Parathyroid adenoma (tissue), 2 donors: ENCODE measurements at regions not wholly inside any gene's neighbourhood (a gene's known extent, or its start where the extent isn't known, plus 50 kb on each side); places are given as distances from the start of the nearest gene placed in this dataset.

Experiments
- H2AFZ ChIP-seq: fragments of 300-600 bp; sonication (generic); one replicate; pipeline ENCODE4 v1.7.0; 2017; ENCODE audit warnings: antibody characterized with exemption, mild to moderate bottlenecking
- H3K27ac ChIP-seq: fragments of 300-600 bp; sonication (generic); one replicate; pipeline ENCODE4 v1.7.0; 2017
- H3K27me3 ChIP-seq: fragments of 300-600 bp; sonication (generic); one replicate; pipeline ENCODE4 v1.7.0; 2017; ENCODE audit warnings: low read length; ENCODE audit not compliant: control insufficient read depth, insufficient read depth
- H3K36me3 ChIP-seq: fragments of 300-600 bp; sonication (generic); one replicate; pipeline ENCODE4 v1.7.0; 2017; ENCODE audit warnings: low read length; ENCODE audit not compliant: control insufficient read depth, insufficient read depth
- H3K4me1 ChIP-seq: fragments of 300-600 bp; sonication (generic); one replicate; pipeline ENCODE4 v1.7.0; 2017; ENCODE audit warnings: control low read depth
- H3K4me2 ChIP-seq: fragments of 300-600 bp; sonication (generic); one replicate; pipeline ENCODE4 v1.7.0; 2017; ENCODE audit warnings: low read length
- H3K4me3 ChIP-seq: fragments of 300-600 bp; sonication (generic); one replicate; pipeline ENCODE4 v1.7.0; 2017; ENCODE audit warnings: low read depth, low read length
- H3K79me2 ChIP-seq: fragments of 300-600 bp; sonication (generic); one replicate; pipeline ENCODE4 v1.7.0; 2017; ENCODE audit warnings: control low read depth
- H3K9ac ChIP-seq: fragments of 300-600 bp; sonication (generic); one replicate; pipeline ENCODE4 v1.7.0; 2017; ENCODE audit warnings: mild to moderate bottlenecking
- H3K9me3 ChIP-seq: fragments of 300-600 bp; sonication (generic); one replicate; pipeline ENCODE4 v1.7.0; 2017; ENCODE audit warnings: low read length; ENCODE audit not compliant: control insufficient read depth
- CTCF ChIP-seq: fragments of 300-600 bp; sonication (generic); IDR thresholded peaks from one replicate; pipeline ENCODE4 v1.7.0; 2017; ENCODE audit warnings: antibody characterized with exemption, mild to moderate bottlenecking
- donor health status: primary hyperparathyroidism.

GRCh38 chr11:116694815-116695590 is 77.8 kb downstream of the BUD13 start:
- Histone ChIP-seq H3K4me1 (no peaks in the 10 kb centered on the region), H3K4me3 (no peak overlapping the region), H2AFZ (no peak overlapping the region), H3K9me3 (no peaks in the 10 kb centered on the region), H3K4me2 (no peak overlapping the region), H3K27ac (no peak overlapping the region), H3K79me2 (no peaks in the 10 kb centered on the region), H3K36me3 (no peaks in the 10 kb centered on the region), H3K9ac (no peak overlapping the region), H3K27me3 (no peaks in the 10 kb centered on the region)
- no peak for TF ChIP-seq CTCF

- Histone ChIP-seq H3K4me2 (no peak overlapping the region), H2AFZ (no peak overlapping the region), H3K4me3 (no peak overlapping the region), H3K9me3 (no peaks in the 10 kb centered on the region), H3K27ac (no peak overlapping the region), H3K9ac (no peak overlapping the region), H3K27me3 (no peaks in the 10 kb centered on the region), H3K4me1 (no peaks in the 10 kb centered on the region), H3K36me3 (no peaks in the 10 kb centered on the region), H3K79me2 (no peaks in the 10 kb centered on the region)
- no peak for TF ChIP-seq CTCF
Measured at GRCh38 chr11:116694349-116694725, 78.5 kb downstream of the BUD13 start.

GRCh38 chr11:116693593-116694348 is 79.0 kb downstream of the BUD13 start:
- H3K4me1 ChIP-seq: no peaks in the 10 kb centered on the region
- H3K4me2 ChIP-seq: no peak overlapping the region
- no peaks in the 10 kb centered on the region for H3K27me3 ChIP-seq
- no peak overlapping the region for H3K27ac ChIP-seq
- no peak overlapping the region for H2AFZ ChIP-seq
- H3K9ac ChIP-seq: no peak overlapping the region
- H3K36me3 ChIP-seq: no peaks in the 10 kb centered on the region
- H3K9me3 ChIP-seq: no peaks in the 10 kb centered on the region
- TF ChIP-seq CTCF: no peak
- H3K79me2 ChIP-seq: no peaks in the 10 kb centered on the region
- no peak overlapping the region for H3K4me3 ChIP-seq

- Histone ChIP-seq H3K4me2 (no peak overlapping the region), H3K9ac (no peak overlapping the region), H3K27ac (no peak overlapping the region), H2AFZ (no peak overlapping the region), H3K36me3 (no peaks in the 10 kb centered on the region), H3K9me3 (no peaks in the 10 kb centered on the region), H3K79me2 (no peaks in the 10 kb centered on the region), H3K27me3 (no peaks in the 10 kb centered on the region), H3K4me3 (no peak overlapping the region), H3K4me1 (no peaks in the 10 kb centered on the region)
- no peak for TF ChIP-seq CTCF
Measured at GRCh38 chr11:116693102-116693570, 79.7 kb downstream of the BUD13 start.
